Astrocyte of the spinal cord (primary cell): ENCODE measurements at regions not wholly inside any gene's neighbourhood (a gene's known extent, or its start where the extent isn't known, plus 50 kb on each side); places are given as distances from the start of the nearest gene placed in this dataset.
"Not testable (repeated sequence)": the region's sequence is repeated elsewhere in the genome, so short reads cannot be mapped to it uniquely, and the experiment has no call there.

Experiments used
- DNase-seq: peaks from one replicate; pipeline ENCODE4 v3.0.0; 2011; ENCODE audit warnings: low read depth, low spot score
- H3K4me3 ChIP-seq: 2 replicates; pipeline ENCODE4 v1.5.1; 2011; ENCODE audit warnings: low read depth, mild to moderate bottlenecking, low read length, moderate library complexity
- in situ Hi-C: cut with HindIII; loops from 2 replicates; pipeline ENCODE4 v1.10.0; 2017; ENCODE audit warnings: low sequenced_read_pairs
- TF ChIP-seq, protein P1 (sequence below): IDR thresholded peaks from 2 replicates; pipeline ENCODE4 v1.5.1; 2012; ENCODE audit warnings: low read depth, mild to moderate bottlenecking, low read length, inconsistent platforms

- no peak for DNase-seq
- H3K4me3 ChIP-seq, result peak overlapping the region; percentile 29
- in situ Hi-C loops, result no loop called here
- TF ChIP-seq, protein P1, sequence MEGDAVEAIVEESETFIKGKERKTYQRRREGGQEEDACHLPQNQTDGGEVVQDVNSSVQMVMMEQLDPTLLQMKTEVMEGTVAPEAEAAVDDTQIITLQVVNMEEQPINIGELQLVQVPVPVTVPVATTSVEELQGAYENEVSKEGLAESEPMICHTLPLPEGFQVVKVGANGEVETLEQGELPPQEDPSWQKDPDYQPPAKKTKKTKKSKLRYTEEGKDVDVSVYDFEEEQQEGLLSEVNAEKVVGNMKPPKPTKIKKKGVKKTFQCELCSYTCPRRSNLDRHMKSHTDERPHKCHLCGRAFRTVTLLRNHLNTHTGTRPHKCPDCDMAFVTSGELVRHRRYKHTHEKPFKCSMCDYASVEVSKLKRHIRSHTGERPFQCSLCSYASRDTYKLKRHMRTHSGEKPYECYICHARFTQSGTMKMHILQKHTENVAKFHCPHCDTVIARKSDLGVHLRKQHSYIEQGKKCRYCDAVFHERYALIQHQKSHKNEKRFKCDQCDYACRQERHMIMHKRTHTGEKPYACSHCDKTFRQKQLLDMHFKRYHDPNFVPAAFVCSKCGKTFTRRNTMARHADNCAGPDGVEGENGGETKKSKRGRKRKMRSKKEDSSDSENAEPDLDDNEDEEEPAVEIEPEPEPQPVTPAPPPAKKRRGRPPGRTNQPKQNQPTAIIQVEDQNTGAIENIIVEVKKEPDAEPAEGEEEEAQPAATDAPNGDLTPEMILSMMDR, result no peak
Measured at GRCh38 chr1:148389027-148389339, 94.1 kb downstream of the PPIAL4G start.

- in situ Hi-C loops, result no loop called here
- DNase-seq, result peak; percentile 94
- TF ChIP-seq, protein P1, result no peak
- H3K4me3 ChIP-seq, result peak overlapping the region; percentile 48
Measured at GRCh38 chr1:148388260-148389026, 94.7 kb downstream of the PPIAL4G start.

DNA sequence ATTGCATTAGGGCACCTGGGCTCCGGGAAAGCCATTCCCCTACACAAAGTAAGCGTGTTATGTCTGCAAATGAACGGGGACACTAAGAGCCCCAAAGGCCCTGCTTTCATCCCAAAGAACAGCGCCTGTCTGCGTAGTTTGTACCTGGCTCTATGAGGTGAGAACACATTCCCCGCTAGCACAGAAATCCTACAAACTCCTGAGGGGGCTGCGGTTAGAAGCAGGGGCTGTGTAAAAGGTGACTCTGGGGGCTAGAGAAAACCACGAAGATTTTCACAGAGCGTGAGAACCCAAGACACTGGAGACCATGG lies 95.2 kb downstream of the PPIAL4G start:
- peak overlapping the region; percentile 48 for H3K4me3 ChIP-seq
- DNase-seq, in situ Hi-C loops: not testable (repeated sequence)

DNA sequence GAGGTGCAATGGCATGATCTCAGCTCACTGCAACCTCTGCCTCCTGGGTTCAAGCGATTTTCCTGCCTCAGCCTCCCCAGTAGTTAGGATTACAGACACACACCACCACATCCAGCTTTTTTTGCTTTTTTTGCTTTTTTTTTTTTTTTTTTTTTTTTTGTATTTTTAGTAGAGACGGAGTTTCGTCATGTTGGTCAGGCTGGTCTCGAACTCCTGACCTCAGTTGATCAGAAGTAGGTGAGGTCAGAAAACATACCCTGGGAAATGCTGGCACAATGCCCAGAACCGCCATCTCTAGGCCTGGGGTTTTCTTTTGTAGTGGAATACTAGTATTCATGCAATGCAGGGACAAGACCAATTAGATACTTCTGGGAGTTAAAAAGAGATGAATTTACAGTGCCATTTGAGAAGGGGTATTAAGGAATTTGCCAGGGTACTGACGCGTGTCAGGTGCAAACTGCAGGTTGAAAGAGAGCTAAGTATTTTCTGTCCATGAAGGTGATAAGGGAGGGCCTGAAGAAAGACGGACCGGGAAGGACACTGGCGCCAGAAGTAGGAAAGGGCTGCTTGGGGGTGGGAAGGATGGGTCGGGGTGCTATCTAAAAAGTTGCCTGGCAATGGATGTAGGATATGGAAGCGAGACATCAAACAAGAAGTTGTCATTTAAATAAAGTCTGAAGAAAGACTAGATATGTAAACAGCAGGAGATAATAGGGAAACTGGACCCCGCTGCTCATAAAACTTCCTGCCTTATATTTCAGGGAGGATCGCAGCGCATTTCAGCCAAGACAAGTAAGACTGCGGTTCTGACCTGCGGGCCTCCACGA lies 95.8 kb downstream of the PPIAL4G start:
- in situ Hi-C loops, H3K4me3 ChIP-seq, DNase-seq: not testable (repeated sequence)

DNA sequence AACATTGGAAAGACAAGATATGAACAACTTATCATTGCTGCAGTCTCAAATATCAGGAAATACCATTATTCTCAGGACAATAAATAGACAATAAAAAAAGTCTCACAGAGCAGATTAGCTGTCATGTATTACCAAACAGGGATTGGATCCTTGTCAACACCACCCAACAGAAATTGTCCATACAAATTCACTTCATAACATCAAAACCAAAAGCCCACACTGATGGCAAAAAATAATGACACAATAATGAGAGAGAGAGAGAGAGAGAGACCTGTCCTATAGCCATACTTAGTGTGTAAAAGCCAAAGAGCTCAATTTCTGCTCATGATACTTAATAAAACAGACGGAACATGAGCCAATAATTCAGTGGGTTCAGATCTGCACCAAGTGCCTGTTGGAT lies 96.5 kb downstream of the PPIAL4G start:
- no peak for DNase-seq
- H3K4me3 ChIP-seq, result no peak overlapping the region
- TF ChIP-seq, protein P1, result no peak
- in situ Hi-C loops, result no loop called here

- H3K4me3 ChIP-seq, DNase-seq, in situ Hi-C loops: not testable (repeated sequence)
Measured at GRCh38 chr1:148386031-148386398, 97.1 kb downstream of the PPIAL4G start.

GRCh38 chr1:148385371-148386030 lies 97.6 kb downstream of the PPIAL4G start:
- no peak overlapping the region for H3K4me3 ChIP-seq
- in situ Hi-C loops, result no loop called here
- no peak for DNase-seq
- TF ChIP-seq, protein P1, result no peak

- TF ChIP-seq, protein P1, result no peak
- no peak overlapping the region for H3K4me3 ChIP-seq
- in situ Hi-C loops, result no loop called here
- no peak for DNase-seq
Measured at GRCh38 chr1:148383966-148384365, 99.1 kb downstream of the PPIAL4G start.
